DND-41 (cell line): ENCODE measurements at regions not wholly inside any gene's neighbourhood (a gene's known extent, or its start where the extent isn't known, plus 50 kb on each side); places are given as distances from the start of the nearest gene placed in this dataset.

Experiments
- ATAC-seq: fragments of 200-7000 bp; cut with Tn5 transposase; 3 replicates; pipeline ENCODE4 v1.9.1; 2021; ENCODE audit warnings: low read depth; ENCODE audit not compliant: insufficient read depth
- DNase-seq: peaks from one replicate; pipeline ENCODE4 v3.0.0-alpha.2; 2020
- H2AFZ ChIP-seq: 2 replicates; pipeline ENCODE4 v1.6.0; 2012; ENCODE audit warnings: low read depth, low read length
- H3K27ac ChIP-seq: 2 replicates; pipeline ENCODE4 v1.5.1; 2012; ENCODE audit warnings: low read length, inconsistent platforms
- H3K27me3 ChIP-seq: fragments of 200-600 bp; sonication (generic); 2 replicates; pipeline ENCODE4 v1.6.0; 2012; ENCODE audit warnings: low read length, mild to moderate bottlenecking, inconsistent platforms; ENCODE audit not compliant: insufficient read depth, poor library complexity
- H3K36me3 ChIP-seq: 2 replicates; pipeline ENCODE4 v1.5.1; 2012; ENCODE audit warnings: low read length, inconsistent platforms; ENCODE audit not compliant: insufficient read depth
- H3K4me1 ChIP-seq: 2 replicates; pipeline ENCODE4 v1.5.1; 2012; ENCODE audit warnings: mild to moderate bottlenecking, low read length; ENCODE audit not compliant: insufficient read depth
- H3K4me2 ChIP-seq: 2 replicates; pipeline ENCODE4 v1.6.0; 2012; ENCODE audit warnings: mild to moderate bottlenecking, moderate library complexity, low read length, inconsistent platforms; ENCODE audit not compliant: insufficient read depth
- H3K4me3 ChIP-seq, 2 experiments: fragments of 200-600 bp in 1 of 2; shearing (Covaris generic) in 1 of 2; 2 replicates each; pipeline ENCODE4 v1.5.1; 2012 to 2016; ENCODE audit warnings: inconsistent platforms in 2 of 2, low read length in 2 of 2, mild to moderate bottlenecking in 2 of 2, low read depth in 1 of 2, moderate library complexity in 1 of 2
- H3K79me2 ChIP-seq: 2 replicates; pipeline ENCODE4 v1.6.0; 2012; ENCODE audit warnings: low read length, inconsistent platforms; ENCODE audit not compliant: insufficient read depth
- H3K9ac ChIP-seq: 2 replicates; pipeline ENCODE4 v1.6.0; 2012; ENCODE audit warnings: low read depth, mild to moderate bottlenecking, inconsistent platforms, low read length, moderate library complexity
- H3K9me3 ChIP-seq: 2 replicates; pipeline ENCODE4 v1.5.1; 2012; ENCODE audit warnings: low read length, moderate library complexity, mild to moderate bottlenecking, inconsistent platforms; ENCODE audit not compliant: insufficient read depth, severe bottlenecking
- H4K20me1 ChIP-seq: 2 replicates; pipeline ENCODE4 v1.6.0; 2012; ENCODE audit warnings: low read length; ENCODE audit not compliant: insufficient read depth
- CTCF ChIP-seq: IDR thresholded peaks from 2 replicates; pipeline ENCODE4 v1.5.1; 2012; ENCODE audit warnings: borderline replicate concordance, low read length, moderate library complexity, mild to moderate bottlenecking; ENCODE audit not compliant: poor library complexity, severe bottlenecking; ENCODE audit errors: extremely low read depth
- EZH2 ChIP-seq: IDR thresholded peaks from 3 replicates; pipeline ENCODE4 v1.6.1; 2012; ENCODE audit warnings: borderline replicate concordance, low read depth, mild to moderate bottlenecking, moderate library complexity, low read length, inconsistent platforms; ENCODE audit not compliant: severe bottlenecking

- Histone ChIP-seq H3K27ac (no peak overlapping the region), H3K36me3 (no peaks in the 10 kb centered on the region), H3K79me2 (no peaks in the 10 kb centered on the region), H3K9me3 (no peaks in the 10 kb centered on the region), H3K4me3 (no peak overlapping the region), H3K9ac (no peak overlapping the region), H3K27me3 (no peaks in the 10 kb centered on the region), H4K20me1 (no peaks in the 10 kb centered on the region), H3K4me2 (no peak overlapping the region), H2AFZ (no peak overlapping the region), H3K4me1 (no peaks in the 10 kb centered on the region)
- no peak for DNase-seq
- TF ChIP-seq EZH2 (no peak), CTCF (no peak)
- ATAC-seq: no peak
These were observed 79.9 kb upstream of the FUCA2 start for GRCh38 chr6:143591441-143591840.

- H3K27me3 ChIP-seq: peaks cover 4% of the 10 kb centered on the region
- DNase-seq (no peak), ATAC-seq (no peak)
- no peaks in the 10 kb centered on the region for H3K9me3 ChIP-seq
- H2AFZ ChIP-seq: no peak overlapping the region
- H3K4me3 ChIP-seq: no peak overlapping the region
- H3K4me1 ChIP-seq: no peaks in the 10 kb centered on the region
- H3K79me2 ChIP-seq: no peaks in the 10 kb centered on the region
- H3K4me2 ChIP-seq: no peak overlapping the region
- H3K9ac ChIP-seq: no peak overlapping the region
- TF ChIP-seq EZH2 (no peak), CTCF (no peak)
- H3K27ac ChIP-seq: no peak overlapping the region
- no peaks in the 10 kb centered on the region for H4K20me1 ChIP-seq
- H3K36me3 ChIP-seq: no peaks in the 10 kb centered on the region
These were observed 77.6 kb upstream of the FUCA2 start for GRCh38 chr6:143589162-143589561.

GRCh38 chr6:143586557-143586956 lies 75.0 kb upstream of the FUCA2 start:
- DNase-seq (no peak), ATAC-seq (no peak)
- Histone ChIP-seq H3K9me3 (no peaks in the 10 kb centered on the region), H3K27me3 (peaks cover 4% of the 10 kb centered on the region), H3K4me1 (no peaks in the 10 kb centered on the region), H3K4me3 (no peak overlapping the region), H2AFZ (no peak overlapping the region), H3K36me3 (no peaks in the 10 kb centered on the region), H4K20me1 (no peaks in the 10 kb centered on the region), H3K9ac (no peak overlapping the region), H3K79me2 (no peaks in the 10 kb centered on the region), H3K27ac (no peak overlapping the region), H3K4me2 (no peak overlapping the region)
- TF ChIP-seq CTCF: no peak
- TF ChIP-seq EZH2: no peak

- no peak for TF ChIP-seq EZH2
- TF ChIP-seq CTCF: no peak
These were observed 74.2 kb upstream of the FUCA2 start for GRCh38 chr6:143585716-143586115.

More at GRCh38 chr6:143585716-143586115, 74.2 kb upstream of the FUCA2 start:
- H2AFZ ChIP-seq: no peak overlapping the region
- no peak overlapping the region for H3K27ac ChIP-seq
- no peaks in the 10 kb centered on the region for H4K20me1 ChIP-seq
- no peaks in the 10 kb centered on the region for H3K4me1 ChIP-seq
- H3K4me2 ChIP-seq: no peak overlapping the region
- DNase-seq (no peak), ATAC-seq (no peak)
- no peak overlapping the region for H3K4me3 ChIP-seq
- peaks cover 4% of the 10 kb centered on the region for H3K27me3 ChIP-seq
- no peak overlapping the region for H3K9ac ChIP-seq
- H3K79me2 ChIP-seq: no peaks in the 10 kb centered on the region
- H3K9me3 ChIP-seq: no peaks in the 10 kb centered on the region
- H3K36me3 ChIP-seq: no peaks in the 10 kb centered on the region
